ENCODE measurements at regions not wholly inside any gene's neighbourhood (a gene's known extent, or its start where the extent isn't known, plus 50 kb on each side); places are given as distances from the start of the nearest gene placed in this dataset.

DNA sequence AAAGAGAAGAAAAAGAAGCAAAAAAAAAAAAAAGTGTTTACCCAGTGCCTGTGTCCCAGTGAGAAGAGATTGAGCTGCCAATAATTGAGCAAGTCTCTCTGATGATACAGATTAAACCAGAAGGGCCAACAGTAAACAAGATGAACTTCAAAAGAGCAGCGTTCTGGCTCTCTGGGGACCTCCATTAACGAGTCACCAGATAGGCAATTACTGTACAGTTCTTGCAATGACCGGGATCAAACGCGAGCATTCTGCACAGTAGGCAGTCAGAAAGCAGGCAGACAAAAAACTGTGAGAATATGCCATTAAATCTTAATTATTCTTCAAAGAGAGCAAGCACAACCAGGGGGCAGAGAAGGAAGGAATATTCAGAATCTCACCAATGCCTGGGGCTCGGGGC lies 626.1 kb downstream of the TMEM114 start:
- no peak for TF ChIP-seq CEBPB (IDR thresholded peaks at IDR 0.05)
- TF ChIP-seq, protein P1, sequence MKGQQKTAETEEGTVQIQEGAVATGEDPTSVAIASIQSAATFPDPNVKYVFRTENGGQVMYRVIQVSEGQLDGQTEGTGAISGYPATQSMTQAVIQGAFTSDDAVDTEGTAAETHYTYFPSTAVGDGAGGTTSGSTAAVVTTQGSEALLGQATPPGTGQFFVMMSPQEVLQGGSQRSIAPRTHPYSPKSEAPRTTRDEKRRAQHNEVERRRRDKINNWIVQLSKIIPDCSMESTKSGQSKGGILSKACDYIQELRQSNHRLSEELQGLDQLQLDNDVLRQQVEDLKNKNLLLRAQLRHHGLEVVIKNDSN (IDR thresholded peaks at IDR 0.05), result no peak
- TF ChIP-seq YY1 (IDR thresholded peaks at IDR 0.05; ENCODE audit: low read depth), result no peak
- no peak for TF ChIP-seq ZBTB7A (IDR thresholded peaks at IDR 0.05; ENCODE audit: low read depth)

DNA sequence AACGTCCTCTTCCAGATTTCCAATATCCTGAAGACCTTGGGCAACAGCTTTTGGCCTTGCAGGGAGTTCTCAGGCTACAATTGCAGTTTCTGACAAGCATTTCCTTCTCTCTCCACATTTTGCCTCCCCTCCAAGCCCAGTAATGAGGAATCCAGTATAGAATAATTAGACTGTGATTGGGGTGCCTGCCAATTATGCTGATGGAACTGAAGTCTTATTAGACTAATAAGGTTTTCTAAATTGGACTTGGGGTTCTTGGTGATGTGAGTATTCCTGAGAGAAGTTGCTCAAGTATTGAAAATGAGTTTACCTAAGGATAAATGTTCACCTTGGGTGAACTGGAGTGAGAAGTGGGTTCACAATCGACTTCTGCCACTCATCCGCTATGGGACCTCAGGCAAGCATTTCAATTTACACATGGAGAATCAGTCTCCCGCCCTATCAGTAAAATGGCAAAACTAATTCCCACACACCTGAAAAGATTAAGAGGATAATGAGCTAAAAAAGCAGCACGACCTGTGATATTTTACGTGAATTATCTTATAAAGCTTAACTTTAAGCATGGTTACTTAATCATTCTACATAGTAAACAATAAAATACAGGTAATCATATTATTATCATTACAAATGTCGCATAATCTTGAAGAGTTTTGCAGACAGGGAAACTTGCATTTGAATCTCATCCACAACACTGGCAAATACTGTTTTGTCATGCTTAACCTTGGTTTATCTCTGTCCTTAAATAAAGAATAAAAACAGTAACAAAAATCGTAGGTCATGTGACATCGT lies 628.0 kb downstream of the TMEM114 start:
- TF ChIP-seq TAF1 (IDR thresholded peaks at IDR 0.05; ENCODE audit: low read depth) (no peak), CREB1 (IDR thresholded peaks at IDR 0.05; ENCODE audit: low read depth) (no peak), ZBTB7A (IDR thresholded peaks at IDR 0.05; ENCODE audit: low read depth) (no peak), RAD21 (IDR thresholded peaks at IDR 0.05; ENCODE audit: low read depth) (no peak), TEAD4 (IDR thresholded peaks at IDR 0.05) (no peak), EP300 (IDR thresholded peaks at IDR 0.05; ENCODE audit: borderline replicate concordance) (no peak), CEBPB (IDR thresholded peaks at IDR 0.05) (no peak), YY1 (IDR thresholded peaks at IDR 0.05; ENCODE audit: low read depth) (no peak), NFIC (IDR thresholded peaks at IDR 0.05) (no peak), TCF12 (IDR thresholded peaks at IDR 0.05; ENCODE audit: low read depth) (no peak), FOXM1 (IDR thresholded peaks at IDR 0.05; ENCODE audit: borderline replicate concordance, low read depth) (no peak), EGR1 (IDR thresholded peaks at IDR 0.05) (no peak)
- TF ChIP-seq, protein P1 (IDR thresholded peaks at IDR 0.05), result no peak
- TF ChIP-seq, protein P2, sequence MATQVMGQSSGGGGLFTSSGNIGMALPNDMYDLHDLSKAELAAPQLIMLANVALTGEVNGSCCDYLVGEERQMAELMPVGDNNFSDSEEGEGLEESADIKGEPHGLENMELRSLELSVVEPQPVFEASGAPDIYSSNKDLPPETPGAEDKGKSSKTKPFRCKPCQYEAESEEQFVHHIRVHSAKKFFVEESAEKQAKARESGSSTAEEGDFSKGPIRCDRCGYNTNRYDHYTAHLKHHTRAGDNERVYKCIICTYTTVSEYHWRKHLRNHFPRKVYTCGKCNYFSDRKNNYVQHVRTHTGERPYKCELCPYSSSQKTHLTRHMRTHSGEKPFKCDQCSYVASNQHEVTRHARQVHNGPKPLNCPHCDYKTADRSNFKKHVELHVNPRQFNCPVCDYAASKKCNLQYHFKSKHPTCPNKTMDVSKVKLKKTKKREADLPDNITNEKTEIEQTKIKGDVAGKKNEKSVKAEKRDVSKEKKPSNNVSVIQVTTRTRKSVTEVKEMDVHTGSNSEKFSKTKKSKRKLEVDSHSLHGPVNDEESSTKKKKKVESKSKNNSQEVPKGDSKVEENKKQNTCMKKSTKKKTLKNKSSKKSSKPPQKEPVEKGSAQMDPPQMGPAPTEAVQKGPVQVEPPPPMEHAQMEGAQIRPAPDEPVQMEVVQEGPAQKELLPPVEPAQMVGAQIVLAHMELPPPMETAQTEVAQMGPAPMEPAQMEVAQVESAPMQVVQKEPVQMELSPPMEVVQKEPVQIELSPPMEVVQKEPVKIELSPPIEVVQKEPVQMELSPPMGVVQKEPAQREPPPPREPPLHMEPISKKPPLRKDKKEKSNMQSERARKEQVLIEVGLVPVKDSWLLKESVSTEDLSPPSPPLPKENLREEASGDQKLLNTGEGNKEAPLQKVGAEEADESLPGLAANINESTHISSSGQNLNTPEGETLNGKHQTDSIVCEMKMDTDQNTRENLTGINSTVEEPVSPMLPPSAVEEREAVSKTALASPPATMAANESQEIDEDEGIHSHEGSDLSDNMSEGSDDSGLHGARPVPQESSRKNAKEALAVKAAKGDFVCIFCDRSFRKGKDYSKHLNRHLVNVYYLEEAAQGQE (IDR thresholded peaks at IDR 0.05; ENCODE audit: low read depth), result no peak
- TF ChIP-seq, protein P3, sequence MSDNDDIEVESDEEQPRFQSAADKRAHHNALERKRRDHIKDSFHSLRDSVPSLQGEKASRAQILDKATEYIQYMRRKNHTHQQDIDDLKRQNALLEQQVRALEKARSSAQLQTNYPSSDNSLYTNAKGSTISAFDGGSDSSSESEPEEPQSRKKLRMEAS (IDR thresholded peaks at IDR 0.05), result no peak

DNA sequence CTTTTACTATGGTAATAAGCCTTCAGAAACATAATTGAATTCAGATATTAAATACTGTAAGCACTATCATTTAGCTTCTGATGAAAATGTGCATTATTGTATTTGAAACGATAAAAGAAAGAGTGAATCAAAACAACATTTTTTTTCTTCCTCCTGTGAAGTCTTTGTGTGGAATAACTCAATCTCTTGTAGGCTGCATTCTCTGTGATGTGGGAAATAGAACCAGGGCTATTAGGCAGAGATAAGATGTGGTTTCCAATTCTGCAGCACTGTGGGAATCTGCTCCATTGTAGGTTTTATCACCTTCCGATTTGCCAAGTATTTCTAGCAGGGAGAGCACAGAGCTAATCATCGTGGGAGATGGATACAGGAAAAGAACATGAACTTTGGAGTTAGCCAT lies 624.5 kb downstream of the RBFOX1 start:
- TF ChIP-seq TCF12 (IDR thresholded peaks at IDR 0.05; ENCODE audit: low read depth) (no peak), RAD21 (IDR thresholded peaks at IDR 0.05; ENCODE audit: low read depth) (no peak)

DNA sequence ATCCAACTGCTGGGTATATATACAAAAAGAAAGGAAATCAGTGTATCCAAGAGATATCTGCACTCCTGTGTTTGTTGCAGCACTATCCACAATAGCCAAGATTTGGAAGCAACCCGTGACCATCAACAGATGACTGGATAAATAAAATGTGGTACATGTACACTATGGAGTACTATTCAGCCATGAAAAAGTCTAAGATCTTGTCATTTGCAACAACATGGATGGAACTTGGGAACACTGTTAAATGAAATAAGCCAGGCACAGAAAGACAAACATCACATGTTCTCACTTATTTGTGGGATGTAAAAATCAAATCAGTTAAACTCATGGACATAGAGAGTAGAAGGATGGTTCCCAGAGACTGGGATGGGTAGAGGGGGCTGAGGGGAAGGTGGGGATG lies 620.7 kb downstream of the RBFOX1 start:
- TF ChIP-seq RAD21 (IDR thresholded peaks at IDR 0.05; ENCODE audit: low read depth) (no peak), NFIC (IDR thresholded peaks at IDR 0.05) (no peak), TCF12 (IDR thresholded peaks at IDR 0.05; ENCODE audit: low read depth) (no peak), CEBPB (IDR thresholded peaks at IDR 0.05) (no peak)
- TF ChIP-seq, protein P3 (IDR thresholded peaks at IDR 0.05), result no peak

DNA sequence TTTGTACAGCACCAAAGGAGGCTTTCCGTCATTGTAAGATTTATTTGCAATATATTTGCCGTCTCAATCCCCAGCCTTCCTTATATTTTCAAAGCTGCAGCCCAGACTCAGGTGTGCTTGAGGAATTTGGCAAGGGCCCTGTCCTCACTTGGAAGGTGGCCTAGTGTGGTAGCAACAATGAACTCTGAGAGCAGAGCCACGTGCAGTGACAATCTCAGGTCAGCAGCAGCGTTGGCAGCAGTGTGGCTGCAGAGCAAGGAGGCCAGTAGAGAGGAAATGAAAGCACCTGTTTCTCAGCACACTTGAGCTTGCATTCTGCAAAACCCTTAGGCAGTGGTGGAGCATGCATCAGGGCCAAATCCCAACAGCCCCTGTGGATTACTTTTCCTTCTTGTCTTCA lies 613.5 kb downstream of the RBFOX1 start:
- TF ChIP-seq FOXM1 (IDR thresholded peaks at IDR 0.05; ENCODE audit: borderline replicate concordance, low read depth), result no peak
- no peak for TF ChIP-seq TAF1 (IDR thresholded peaks at IDR 0.05; ENCODE audit: low read depth)
- TF ChIP-seq ZBTB7A (IDR thresholded peaks at IDR 0.05; ENCODE audit: low read depth), result no peak
- no peak for TF ChIP-seq CREB1 (IDR thresholded peaks at IDR 0.05; ENCODE audit: low read depth)
- TF ChIP-seq, protein P3 (IDR thresholded peaks at IDR 0.05), result no peak
- no peak for TF ChIP-seq NFIC (IDR thresholded peaks at IDR 0.05)
- TF ChIP-seq YY1 (IDR thresholded peaks at IDR 0.05; ENCODE audit: low read depth), result no peak
- TF ChIP-seq, protein P1 (IDR thresholded peaks at IDR 0.05), result no peak
- no peak for TF ChIP-seq EP300 (IDR thresholded peaks at IDR 0.05; ENCODE audit: borderline replicate concordance)
- no peak for TF ChIP-seq EGR1 (IDR thresholded peaks at IDR 0.05)
- TF ChIP-seq TEAD4 (IDR thresholded peaks at IDR 0.05), result no peak

DNA sequence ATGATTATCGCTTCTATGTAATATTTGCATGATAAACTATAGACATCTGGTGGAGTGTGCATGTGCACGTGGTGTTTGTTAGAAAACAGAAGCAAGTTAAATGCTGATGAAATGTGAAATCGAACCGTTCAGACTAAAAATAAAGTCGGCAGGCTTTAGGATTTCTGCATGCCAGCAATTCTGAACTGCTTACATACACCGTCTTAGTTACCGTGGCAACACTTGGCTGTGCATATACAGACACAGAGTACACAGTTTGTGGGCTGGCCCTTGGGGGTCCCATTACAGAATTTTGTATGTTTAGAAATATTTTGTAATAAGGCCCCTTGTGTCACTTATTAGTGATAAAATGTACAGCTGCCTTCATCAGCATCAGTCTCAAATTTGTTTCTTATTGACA lies 605.5 kb downstream of the RBFOX1 start:
- TF ChIP-seq EP300 (IDR thresholded peaks at IDR 0.05; ENCODE audit: borderline replicate concordance), result no peak
- TF ChIP-seq ZBTB7A (IDR thresholded peaks at IDR 0.05; ENCODE audit: low read depth), result no peak
- TF ChIP-seq CREB1 (IDR thresholded peaks at IDR 0.05; ENCODE audit: low read depth), result no peak
- TF ChIP-seq, protein P2 (IDR thresholded peaks at IDR 0.05; ENCODE audit: low read depth), result no peak
- TF ChIP-seq TCF12 (IDR thresholded peaks at IDR 0.05; ENCODE audit: low read depth), result no peak
- no peak for TF ChIP-seq CEBPB (IDR thresholded peaks at IDR 0.05)
- TF ChIP-seq RAD21 (IDR thresholded peaks at IDR 0.05; ENCODE audit: low read depth), result no peak
- no peak for TF ChIP-seq TEAD4 (IDR thresholded peaks at IDR 0.05)
- no peak for TF ChIP-seq YY1 (IDR thresholded peaks at IDR 0.05; ENCODE audit: low read depth)
- TF ChIP-seq, protein P1 (IDR thresholded peaks at IDR 0.05), result no peak

All from Ishikawa (cell line).